GM18873 (cell line): ENCODE measurements at regions not wholly inside any gene's neighbourhood (a gene's known extent, or its start where the extent isn't known, plus 50 kb on each side); places are given as distances from the start of the nearest gene placed in this dataset.

Source experiments
- ATAC-seq: cut with Tn5 transposase; IDR thresholded peaks from one replicate; pipeline ENCODE4 v1.9.1; 2021; ENCODE audit warnings: mild to moderate bottlenecking, moderate library complexity, moderate number of reproducible peaks; ENCODE audit not compliant: unreplicated experiment, low FRiP score

DNA sequence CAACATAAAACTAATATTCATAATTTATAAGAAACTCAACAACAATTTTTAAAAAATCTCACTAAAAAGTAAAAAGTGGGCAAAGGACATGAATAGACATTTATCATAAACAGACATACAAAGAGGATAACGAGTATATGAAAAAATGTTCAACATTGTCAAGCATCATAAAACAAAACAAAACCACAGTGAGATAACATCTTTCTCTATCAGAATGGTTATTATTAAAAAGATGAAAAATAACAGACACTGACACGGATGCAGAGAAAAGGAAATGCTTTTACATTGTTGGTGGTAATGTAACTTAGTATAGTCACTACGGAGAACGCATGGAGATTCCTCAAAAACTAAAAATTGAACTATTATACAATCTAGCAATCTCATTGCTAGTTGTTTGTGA is 813.0 kb downstream of the LUZP2 start:
- no peak for ATAC-seq

- no peak for ATAC-seq
Measured at GRCh38 chr11:25317216-25317615, 820.4 kb downstream of the LUZP2 start.

GRCh38 chr11:25319127-25319526 is 822.3 kb downstream of the LUZP2 start:
- no peak for ATAC-seq

- ATAC-seq: no peak
Measured at GRCh38 chr11:25327656-25328055, 830.8 kb downstream of the LUZP2 start.

- ATAC-seq: no peak
Measured at GRCh38 chr11:25339281-25339680, 842.4 kb downstream of the LUZP2 start.

GRCh38 chr11:25349537-25349936 is 852.7 kb downstream of the LUZP2 start:
- ATAC-seq: no peak

GRCh38 chr11:25350899-25351803 is 854.3 kb downstream of the LUZP2 start:
- no peak for ATAC-seq

- no peak for ATAC-seq
Measured at GRCh38 chr11:25357133-25357532, 860.3 kb downstream of the LUZP2 start.

GRCh38 chr11:25377466-25377865 is 880.6 kb downstream of the LUZP2 start:
- ATAC-seq: no peak

GRCh38 chr11:25396847-25397246 is 900.0 kb downstream of the LUZP2 start:
- no peak for ATAC-seq

GRCh38 chr11:25408146-25408545 is 911.3 kb downstream of the LUZP2 start:
- ATAC-seq: no peak

DNA sequence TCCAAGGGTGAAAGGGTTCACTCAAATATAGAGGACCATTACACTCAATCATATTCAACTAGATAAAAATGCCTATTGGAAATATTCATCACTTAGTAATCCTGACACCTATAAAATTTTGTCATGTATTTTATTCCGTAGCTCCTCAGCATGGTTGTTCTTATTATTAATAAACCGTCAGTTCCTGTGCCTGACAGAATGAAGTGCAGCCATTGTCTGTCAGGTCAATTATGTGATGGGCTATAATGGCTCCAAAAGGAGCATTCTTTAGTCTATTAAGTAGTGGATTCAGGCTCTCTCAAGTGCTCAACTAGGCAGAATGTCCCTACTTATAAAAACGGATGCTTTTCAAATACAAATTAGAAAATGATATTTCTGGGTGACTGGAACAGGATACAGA is 916.1 kb upstream of the ANO3 start:
- ATAC-seq: no peak

DNA sequence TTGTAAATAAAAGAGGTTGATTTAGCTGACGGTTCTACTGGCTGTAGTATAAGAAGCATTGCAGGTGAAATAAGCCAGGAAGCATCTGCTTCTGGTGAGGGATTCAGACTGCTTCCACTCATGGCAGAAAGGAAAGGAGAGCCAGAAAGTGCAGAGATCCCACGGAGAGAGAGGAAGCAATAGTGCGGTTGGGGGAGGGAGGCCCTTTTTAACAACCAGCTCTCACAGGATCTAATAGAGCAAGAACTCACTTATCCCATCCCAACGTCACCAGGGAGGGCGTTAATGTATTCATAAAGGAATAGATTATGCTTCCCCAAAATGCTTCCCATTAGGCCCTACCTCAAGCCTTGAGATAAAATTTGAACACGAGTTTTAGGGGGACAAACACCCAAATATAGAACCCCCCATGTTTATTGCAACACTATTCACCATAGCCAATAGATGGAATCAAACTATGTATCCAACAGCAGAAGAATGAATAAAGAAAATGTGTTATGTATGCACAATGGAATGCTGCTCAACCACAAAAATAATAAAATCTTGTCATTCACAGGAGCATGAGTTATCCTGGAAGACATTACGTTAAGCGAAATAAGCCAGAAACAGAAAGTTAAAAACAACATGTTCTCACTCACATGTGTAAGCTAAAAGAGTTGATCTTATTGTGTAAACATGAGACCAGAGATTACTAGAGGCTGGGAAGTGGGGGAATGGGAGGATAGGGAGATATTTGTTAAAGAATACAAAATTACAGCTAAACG is 908.3 kb upstream of the ANO3 start:
- ATAC-seq: no peak

- no peak for ATAC-seq
Measured at GRCh38 chr11:25432376-25432775, 899.6 kb upstream of the ANO3 start.

GRCh38 chr11:25435197-25435596 is 896.7 kb upstream of the ANO3 start:
- no peak for ATAC-seq

DNA sequence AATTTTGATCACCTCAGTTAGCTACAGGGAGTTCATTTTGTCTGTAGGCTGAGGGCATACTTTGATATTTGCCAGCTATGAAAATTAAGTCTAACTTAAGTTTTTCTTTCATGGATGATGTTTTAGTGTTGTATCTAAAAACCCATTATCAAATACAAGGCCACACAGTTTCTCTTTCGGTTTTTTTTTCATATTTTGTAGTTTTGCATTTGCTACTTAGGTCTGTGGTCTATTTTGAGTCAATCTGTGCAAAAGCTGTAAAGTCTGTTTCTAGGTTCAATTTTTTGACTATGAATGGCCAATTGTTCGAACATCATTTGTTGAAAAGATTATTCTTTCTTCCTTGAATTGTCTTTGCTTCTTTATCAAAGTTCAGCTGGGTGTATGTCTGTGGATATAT is 895.6 kb upstream of the ANO3 start:
- no peak for ATAC-seq

- ATAC-seq: no peak
Measured at GRCh38 chr11:25441421-25441820, 890.5 kb upstream of the ANO3 start.

DNA sequence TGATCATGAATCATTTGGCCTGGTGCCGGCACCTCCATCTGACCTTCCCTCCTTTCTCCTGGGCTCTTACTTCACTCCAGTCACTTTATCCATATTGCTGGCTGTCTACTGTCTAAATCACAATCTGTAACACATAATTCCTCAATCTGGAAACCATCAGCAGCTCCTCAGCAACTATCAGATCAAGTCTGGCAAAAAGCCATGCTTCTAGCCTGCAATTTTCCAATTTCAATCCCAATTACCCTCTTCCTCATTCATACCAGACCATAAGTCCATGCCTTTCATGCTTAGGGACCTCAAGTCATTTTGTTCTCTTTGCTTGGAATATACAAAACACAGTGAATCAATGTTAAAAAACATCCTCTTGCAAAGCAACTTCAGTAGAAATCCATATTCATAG is 882.8 kb upstream of the ANO3 start:
- ATAC-seq: no peak

DNA sequence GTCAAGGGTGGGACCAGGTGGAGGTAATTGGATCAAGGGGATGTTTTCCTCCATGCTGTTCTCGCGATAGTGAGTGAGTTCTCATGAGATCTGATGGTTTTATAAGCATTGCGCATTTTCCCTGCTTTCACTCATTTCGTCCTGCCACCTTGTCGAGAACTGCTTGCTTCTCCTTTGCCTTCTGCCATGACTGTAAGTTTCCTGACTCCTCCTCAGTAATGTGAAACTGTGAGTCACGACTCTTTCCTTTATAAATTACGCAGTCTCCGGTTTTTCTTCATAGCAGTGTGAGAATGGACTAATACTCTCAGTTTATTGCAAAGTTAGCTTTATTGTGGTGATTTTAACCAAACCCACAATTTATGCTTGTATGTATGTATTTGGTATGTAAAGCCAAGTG is 878.5 kb upstream of the ANO3 start:
- ATAC-seq: no peak

DNA sequence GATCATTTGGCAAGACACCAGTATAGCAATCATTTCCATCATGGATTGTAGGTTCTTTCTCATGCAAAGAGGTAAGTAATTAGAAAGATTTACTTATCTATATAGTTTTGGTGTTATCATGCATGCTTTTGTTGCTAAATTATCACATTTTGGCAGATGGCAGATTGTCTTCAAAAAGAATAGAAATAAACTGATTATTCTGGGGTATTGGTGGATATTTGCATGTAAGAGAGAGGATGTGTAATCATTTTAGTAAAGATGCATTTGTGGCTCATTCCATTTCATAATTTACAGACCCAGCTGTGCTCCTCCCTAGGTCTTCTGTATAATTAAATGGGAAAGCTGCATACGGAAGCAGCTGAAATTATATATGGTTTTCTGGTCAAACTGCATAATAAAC is 875.7 kb upstream of the ANO3 start:
- ATAC-seq: no peak

- no peak for ATAC-seq
Measured at GRCh38 chr11:25483915-25484635, 847.9 kb upstream of the ANO3 start.
